NT2/D1 (cell line): ENCODE measurements at regions not wholly inside any gene's neighbourhood (a gene's known extent, or its start where the extent isn't known, plus 50 kb on each side); places are given as distances from the start of the nearest gene placed in this dataset.
"Not testable (repeated sequence)": the region's sequence is repeated elsewhere in the genome, so short reads cannot be mapped to it uniquely, and the experiment has no call there.

Experiments
- SUZ12 ChIP-seq: IDR thresholded peaks from 2 replicates; pipeline ENCODE4 v1.6.1; 2011; ENCODE audit not compliant: insufficient read length, insufficient read depth; ENCODE audit errors: extremely low read depth
- YY1 ChIP-seq: IDR thresholded peaks from 2 replicates; pipeline ENCODE4 v1.6.1; 2011; ENCODE audit not compliant: insufficient read length, insufficient read depth
- ZNF274 ChIP-seq: IDR thresholded peaks from 2 replicates; pipeline ENCODE4 v1.6.1; 2011; ENCODE audit warnings: mild to moderate bottlenecking, low read depth, low read length

DNA sequence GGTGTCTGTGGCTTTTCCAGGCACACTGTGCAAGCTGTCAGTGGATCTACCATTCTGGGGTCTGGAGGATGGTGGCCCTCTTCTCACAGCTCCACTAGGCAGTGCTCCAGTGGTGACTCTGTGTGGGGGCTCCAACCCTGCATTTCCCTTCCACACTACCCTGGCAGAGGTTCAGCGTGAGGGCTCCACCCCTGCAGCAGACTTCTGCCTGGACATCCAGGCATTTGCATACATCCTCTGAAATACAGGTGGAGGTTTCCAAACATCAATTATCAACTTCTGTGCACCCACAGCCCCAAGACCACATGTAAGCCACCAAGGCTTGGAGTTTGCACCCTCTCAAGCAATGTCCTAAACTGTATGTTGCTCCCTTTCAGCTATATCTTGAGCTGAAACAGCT is 423.2 kb downstream of the IPO8 start:
- not testable (repeated sequence) for TF ChIP-seq YY1, ZNF274, SUZ12
